HT1080 (cell line): ENCODE measurements at regions not wholly inside any gene's neighbourhood (a gene's known extent, or its start where the extent isn't known, plus 50 kb on each side); places are given as distances from the start of the nearest gene placed in this dataset.

Experiments
- DNase-seq: peaks from one replicate; pipeline ENCODE4 v3.0.0-alpha.2; 2015; ENCODE audit warnings: low read depth

- DNase-seq = no peak
These were observed 230.5 kb upstream of the ZNF32 start for GRCh38 chr10:43879162-43879561.

GRCh38 chr10:43878386-43878785 lies 229.7 kb upstream of the ZNF32 start:
- no peak for DNase-seq

DNA sequence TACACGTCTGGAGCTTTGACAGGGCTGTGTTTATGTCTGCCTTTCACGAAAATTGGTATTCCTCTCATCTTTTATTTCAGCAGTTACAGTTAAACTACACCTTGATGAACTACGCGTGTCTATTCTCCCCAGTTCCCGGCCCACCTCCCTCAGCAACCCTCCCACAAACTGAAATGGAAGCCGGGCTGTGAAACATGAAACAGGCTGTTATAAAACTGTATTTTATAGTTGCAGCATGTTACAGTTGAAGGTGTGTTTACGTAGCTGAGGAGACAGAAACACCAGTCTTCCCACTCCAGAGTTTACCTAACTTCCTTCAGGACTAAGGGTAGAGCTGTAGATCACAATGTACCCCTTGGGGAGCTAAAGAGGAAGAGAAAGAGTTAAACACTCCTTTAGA lies 228.3 kb upstream of the ZNF32 start:
- no peak for DNase-seq

- DNase-seq = no peak
These were observed 226.3 kb upstream of the ZNF32 start for GRCh38 chr10:43874984-43875383.

DNA sequence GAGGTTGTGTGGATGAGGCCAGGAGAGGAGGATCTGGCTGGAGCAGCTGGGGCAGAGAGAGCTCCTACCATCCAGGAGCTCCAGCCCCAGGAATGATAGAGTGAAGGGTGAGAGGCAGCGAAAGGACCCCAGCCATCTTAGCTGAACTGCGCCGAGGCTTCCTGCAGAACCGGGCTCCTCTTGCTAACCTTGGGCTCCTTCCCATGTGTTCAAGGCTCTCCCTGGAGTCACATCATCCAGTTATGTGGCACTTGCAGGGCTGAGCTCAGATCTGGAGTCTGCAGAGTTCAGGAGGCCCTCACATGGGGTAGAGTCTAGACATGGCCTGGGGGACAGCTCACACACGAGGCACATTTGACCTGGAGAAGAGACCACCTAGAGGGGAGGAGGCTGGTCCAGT lies 225.0 kb upstream of the ZNF32 start:
- DNase-seq = no peak

DNA sequence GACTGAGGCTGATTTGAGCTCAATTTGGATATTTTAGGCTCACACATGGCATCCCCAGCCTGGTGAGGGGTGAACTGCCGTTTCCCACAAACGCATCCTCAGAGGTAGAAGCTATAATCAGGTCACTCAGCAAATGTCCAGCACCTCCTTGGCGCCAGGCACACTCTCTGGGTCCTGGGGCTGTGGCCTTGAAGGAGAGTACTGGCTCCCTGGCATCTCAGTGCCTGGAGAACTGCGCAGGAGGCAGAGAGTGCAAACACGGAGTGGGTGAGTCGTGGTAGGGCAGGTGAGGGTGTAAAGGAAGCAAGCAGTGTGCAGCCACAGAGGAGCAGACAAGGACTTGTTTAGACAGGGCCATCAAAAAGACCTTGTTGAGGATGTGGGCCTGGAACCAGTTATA lies 224.0 kb upstream of the ZNF32 start:
- no peak for DNase-seq

GRCh38 chr10:43871545-43871944 lies 222.9 kb upstream of the ZNF32 start:
- no peak for DNase-seq

- no peak for DNase-seq
These were observed 222.3 kb upstream of the ZNF32 start for GRCh38 chr10:43870968-43871439.

GRCh38 chr10:43869669-43870322 lies 221.1 kb upstream of the ZNF32 start:
- no peak for DNase-seq

- no peak for DNase-seq
These were observed 220.3 kb upstream of the ZNF32 start for GRCh38 chr10:43868952-43869351.

GRCh38 chr10:43867667-43868565 lies 219.2 kb upstream of the ZNF32 start:
- peak; percentile 82 for DNase-seq

GRCh38 chr10:43867113-43867512 lies 218.4 kb upstream of the ZNF32 start:
- no peak for DNase-seq

DNA sequence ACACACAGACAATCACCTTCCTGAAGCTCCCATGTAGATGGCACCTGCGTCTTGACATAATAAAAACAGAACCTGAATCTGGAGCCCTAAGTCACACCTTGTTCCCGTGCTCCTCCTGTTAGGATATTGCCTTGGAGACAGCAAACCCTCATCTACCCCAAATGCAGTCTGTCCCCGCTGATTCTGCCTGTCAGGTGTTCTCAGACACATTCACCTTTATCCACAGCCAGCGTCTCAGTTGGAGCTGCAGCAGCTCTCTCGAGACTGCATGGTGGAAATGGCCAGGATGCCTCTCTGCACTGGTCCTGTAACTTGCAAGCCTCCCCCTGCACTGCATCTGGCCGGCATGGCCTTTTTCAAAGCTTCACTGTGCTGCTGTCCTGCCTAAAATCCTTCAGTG lies 218.0 kb upstream of the ZNF32 start:
- no peak for DNase-seq

DNA sequence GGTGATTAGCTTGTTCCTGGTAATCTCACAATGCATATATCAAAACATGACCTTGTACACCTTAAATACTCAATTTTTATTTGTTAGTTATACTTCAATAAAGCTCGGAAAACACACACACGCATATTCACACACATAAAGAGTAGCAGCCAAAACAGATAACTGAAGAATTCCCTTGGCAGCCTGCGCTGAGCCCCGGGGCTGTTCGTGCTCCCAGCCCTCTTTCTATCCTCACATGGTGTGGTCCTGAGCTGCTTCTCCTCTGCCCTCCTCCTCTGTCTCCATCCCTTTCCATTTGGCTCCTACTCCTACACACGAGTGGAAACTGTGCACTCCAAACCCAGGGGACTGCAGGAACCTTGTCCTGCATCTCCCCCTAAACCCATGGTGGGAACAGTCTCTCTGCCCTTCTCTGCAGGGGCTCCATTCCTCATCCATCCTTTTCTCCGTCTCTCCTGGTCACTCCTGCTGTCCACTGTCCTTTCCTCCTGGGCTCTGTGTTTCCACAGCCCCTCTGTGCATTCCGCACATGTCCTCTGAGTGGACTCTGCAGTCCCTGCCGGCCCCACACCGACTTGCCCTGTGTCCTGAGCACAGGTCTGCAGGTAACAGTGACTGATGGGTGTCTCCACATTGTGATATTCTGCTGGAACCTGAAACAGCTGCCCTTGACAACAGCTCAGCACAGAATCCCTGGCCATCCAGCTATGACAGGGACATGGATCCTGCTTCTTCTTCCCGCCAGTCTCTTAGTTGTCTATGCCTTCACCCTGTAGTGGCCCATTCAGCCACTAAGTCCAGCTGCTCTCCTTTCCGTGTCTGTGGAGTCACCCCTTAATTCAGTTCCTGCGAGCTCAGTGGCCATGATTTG lies 216.8 kb upstream of the ZNF32 start:
- DNase-seq = no peak

GRCh38 chr10:43864656-43865055 lies 216.0 kb upstream of the ZNF32 start:
- DNase-seq = no peak

GRCh38 chr10:43863859-43864591 lies 215.3 kb upstream of the ZNF32 start:
- DNase-seq = peak; percentile 75

DNA sequence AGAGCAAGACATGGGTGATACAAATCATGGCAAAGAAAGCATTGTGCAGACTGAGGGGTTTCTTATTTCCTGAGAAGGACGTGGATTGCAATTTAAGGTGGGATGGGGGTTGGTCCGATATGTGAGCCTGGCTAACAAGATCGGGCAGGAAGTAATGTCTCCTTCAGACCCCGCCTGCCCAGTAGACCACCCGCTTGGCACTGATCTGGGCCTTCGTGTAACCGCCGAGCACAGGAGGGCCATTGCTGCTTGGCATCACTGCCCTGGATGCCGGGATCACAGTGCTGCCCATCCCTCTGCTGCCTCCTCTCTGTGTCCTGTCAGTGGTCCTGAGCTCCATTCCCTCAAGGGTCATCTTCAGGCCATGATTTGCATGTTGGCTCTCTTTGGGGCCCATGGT lies 214.6 kb upstream of the ZNF32 start:
- no peak for DNase-seq

GRCh38 chr10:43862756-43863155 lies 214.1 kb upstream of the ZNF32 start:
- no peak for DNase-seq

- peak; percentile 46 for DNase-seq
These were observed 213.5 kb upstream of the ZNF32 start for GRCh38 chr10:43861966-43862751.

DNA sequence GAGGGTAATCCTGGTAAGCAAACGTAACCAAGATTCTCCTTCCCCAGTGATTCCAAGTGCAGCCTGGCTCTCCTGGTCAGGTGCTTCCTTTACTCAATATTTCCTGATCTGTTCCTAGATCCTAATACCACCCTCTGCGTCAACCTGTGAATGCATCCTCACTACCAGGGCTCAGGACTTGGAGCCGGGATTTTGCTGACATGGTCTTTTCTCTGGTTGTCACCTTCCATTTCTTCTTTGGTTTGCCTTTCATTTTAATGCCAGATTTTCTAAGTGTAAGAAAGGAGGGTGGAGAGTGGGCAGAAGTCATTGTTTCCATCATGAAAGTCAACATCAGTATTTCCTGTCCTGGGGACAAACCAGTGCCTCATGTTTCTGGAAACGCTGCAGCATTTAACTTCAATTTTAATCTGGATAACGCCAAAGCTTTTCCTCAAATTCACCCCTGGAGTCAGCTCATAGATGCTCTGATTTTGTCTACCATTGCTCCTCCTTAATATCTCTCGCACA lies 210.4 kb upstream of the ZNF32 start:
- no peak for DNase-seq
